H1 (cell line): ENCODE measurements at regions not wholly inside any gene's neighbourhood (a gene's known extent, or its start where the extent isn't known, plus 50 kb on each side); places are given as distances from the start of the nearest gene placed in this dataset.

Experiments
- BCL11A ChIP-seq, 2 experiments: IDR thresholded peaks; one replicate each; pipeline ENCODE4 v1.6.1; 2011; ENCODE audit warnings: low read depth in 2 of 2, low read length in 2 of 2, mild to moderate bottlenecking in 2 of 2
- CTCF ChIP-seq, 3 experiments: IDR thresholded peaks; 1 replicate in 2 of 3; 2 replicates in 1 of 3; pipeline versions ENCODE4 v1.5.1 to v1.6.1; 2011; ENCODE audit warnings: low read length in 3 of 3, mild to moderate bottlenecking in 3 of 3, inconsistent platforms in 2 of 3, low read depth in 1 of 3, moderate library complexity in 1 of 3; ENCODE audit not compliant: insufficient read depth in 1 of 3; ENCODE audit errors: control extremely low read depth in 1 of 3
- EP300 ChIP-seq, 2 experiments: IDR thresholded peaks; 1 replicate in 1 of 2; 2 replicates in 1 of 2; pipeline ENCODE4 v1.6.1; 2011 to 2012; ENCODE audit warnings: low read depth in 2 of 2, low read length in 2 of 2, mild to moderate bottlenecking in 2 of 2, borderline replicate concordance in 1 of 2, inconsistent platforms in 1 of 2, moderate library complexity in 1 of 2
- EZH2 ChIP-seq: fragments of 200-600 bp; sonication (generic); IDR thresholded peaks from 2 replicates; pipeline ENCODE4 v1.7.1; 2012; ENCODE audit warnings: low read depth, mild to moderate bottlenecking, moderate library complexity, low read length, inconsistent platforms; ENCODE audit not compliant: severe bottlenecking
- HDAC2 ChIP-seq, 2 experiments: fragments of 300-600 bp in 1 of 2; sonication (generic) in 1 of 2; IDR thresholded peaks; 2 replicates each; pipeline ENCODE4 v1.6.1; 2011 to 2012; ENCODE audit warnings: low read depth in 2 of 2, low read length in 2 of 2, mild to moderate bottlenecking in 2 of 2, moderate library complexity in 2 of 2, borderline replicate concordance in 1 of 2, inconsistent platforms in 1 of 2
- JUN ChIP-seq: IDR thresholded peaks from 2 replicates; pipeline ENCODE4 v1.6.1; 2011; ENCODE audit warnings: low read depth, mild to moderate bottlenecking, improper control_type of control experiment, low read length
- KDM5A ChIP-seq: fragments of 200-600 bp; IDR thresholded peaks from 2 replicates; pipeline ENCODE4 v1.7.1; 2012; ENCODE audit warnings: mild to moderate bottlenecking, low read length, inconsistent platforms, mixed read lengths
- POLR2A ChIP-seq, 2 experiments: IDR thresholded peaks; 1 replicate in 1 of 2; 2 replicates in 1 of 2; pipeline ENCODE4 v1.6.1; 2011; ENCODE audit warnings: low read depth in 2 of 2, low read length in 2 of 2, mild to moderate bottlenecking in 2 of 2; ENCODE audit errors: control extremely low read depth in 1 of 2
- POU5F1 ChIP-seq: IDR thresholded peaks from 2 replicates; pipeline ENCODE4 v1.6.1; 2011; ENCODE audit warnings: low read depth, mild to moderate bottlenecking, low read length, moderate library complexity
- RFX5 ChIP-seq: IDR thresholded peaks from 2 replicates; pipeline ENCODE4 v1.6.1; 2011; ENCODE audit warnings: low read depth, low read length, improper control_type of control experiment, borderline replicate concordance
- SIN3A ChIP-seq, 2 experiments: IDR thresholded peaks in 1 of 2; conservative IDR thresholded peaks in 1 of 2; 2 replicates each; pipeline ENCODE4 v1.6.1; 2011 to 2012; ENCODE audit warnings: low read length in 2 of 2, improper control_type of control experiment in 1 of 2, low read depth in 1 of 2, mild to moderate bottlenecking in 1 of 2
- SIX5 ChIP-seq: IDR thresholded peaks from 2 replicates; pipeline ENCODE4 v1.6.1; 2011; ENCODE audit warnings: mild to moderate bottlenecking, low read depth, low read length
- TCF12 ChIP-seq: IDR thresholded peaks from 2 replicates; pipeline ENCODE4 v1.6.1; 2011; ENCODE audit warnings: low read depth, mild to moderate bottlenecking, low read length
- TEAD4 ChIP-seq: IDR thresholded peaks from 2 replicates; pipeline ENCODE4 v1.6.1; 2012; ENCODE audit warnings: low read depth, low read length, inconsistent platforms, mixed read lengths

- no peak for TF ChIP-seq SIX5
- TF ChIP-seq TEAD4: no peak
- no peak for TF ChIP-seq CTCF (IDR thresholded peaks at IDR 0.05; ENCODE audit: control extremely low read depth in 1 of 3, insufficient read depth in 1 of 3, low read depth in 1 of 3, low read length in 3 of 3)
- TF ChIP-seq RFX5: no peak
- TF ChIP-seq TCF12: no peak
- TF ChIP-seq HDAC2 (IDR thresholded peaks at IDR 0.05; ENCODE audit: borderline replicate concordance in 1 of 2, low read depth in 2 of 2, low read length in 2 of 2): no peak
- TF ChIP-seq POU5F1: no peak
- TF ChIP-seq POLR2A (IDR thresholded peaks at IDR 0.05; ENCODE audit: control extremely low read depth in 1 of 2, low read depth in 2 of 2, low read length in 2 of 2): no peak
- TF ChIP-seq SIN3A (conservative IDR thresholded peaks at IDR 0.05 in 1 of 2, IDR thresholded peaks at IDR 0.05 in 1 of 2; ENCODE audit: low read depth in 1 of 2, low read length in 2 of 2): no peak
- no peak for TF ChIP-seq EP300 (IDR thresholded peaks at IDR 0.05; ENCODE audit: borderline replicate concordance in 1 of 2, low read depth in 2 of 2, low read length in 2 of 2)
- no peak for TF ChIP-seq BCL11A (IDR thresholded peaks at IDR 0.05; ENCODE audit: low read depth in 2 of 2, low read length in 2 of 2)
- TF ChIP-seq JUN: no peak
- no peak for TF ChIP-seq EZH2
- TF ChIP-seq KDM5A: no peak
Observed at GRCh38 chr21:35607406-35607805, 452.9 kb downstream of the SETD4 start.
